CD4-positive, alpha-beta T cell treated with Interleukin-15 for 1 hour (primary cell): ENCODE measurements at regions not wholly inside any gene's neighbourhood (a gene's known extent, or its start where the extent isn't known, plus 50 kb on each side); places are given as distances from the start of the nearest gene placed in this dataset.

ENCODE experiments used
- DNase-seq: peaks from one replicate; pipeline ENCODE4 v3.0.0-alpha.2; 2020

- DNase-seq = no peak
These were observed 102.0 kb downstream of the VPREB1 start for GRCh38 chr22:22346401-22347107.

- DNase-seq = no peak
These were observed 103.7 kb downstream of the VPREB1 start for GRCh38 chr22:22348127-22348814.

- DNase-seq = no peak
These were observed 104.3 kb downstream of the VPREB1 start for GRCh38 chr22:22348815-22349454.

GRCh38 chr22:22349455-22349836, 104.9 kb downstream of the VPREB1 start:
- no peak for DNase-seq

GRCh38 chr22:22351366-22351765, 106.8 kb downstream of the VPREB1 start:
- no peak for DNase-seq

GRCh38 chr22:22352371-22352999, 107.9 kb downstream of the VPREB1 start:
- DNase-seq = no peak

GRCh38 chr22:22355096-22355834, 110.7 kb downstream of the VPREB1 start:
- no peak for DNase-seq

GRCh38 chr22:22357024-22357883, 112.7 kb downstream of the VPREB1 start:
- peak; percentile 80 for DNase-seq

- DNase-seq = no peak
These were observed 113.6 kb downstream of the VPREB1 start for GRCh38 chr22:22358152-22358551.

GRCh38 chr22:22358686-22359085, 114.1 kb downstream of the VPREB1 start:
- no peak for DNase-seq

- DNase-seq = no peak
These were observed 114.9 kb downstream of the VPREB1 start for GRCh38 chr22:22359465-22359864.

GRCh38 chr22:22360014-22360413, 115.4 kb downstream of the VPREB1 start:
- DNase-seq = no peak

- DNase-seq = no peak
These were observed 117.7 kb downstream of the VPREB1 start for GRCh38 chr22:22362311-22362710.

- no peak for DNase-seq
These were observed 118.3 kb downstream of the VPREB1 start for GRCh38 chr22:22362936-22363335.

GRCh38 chr22:22364207-22364606, 119.6 kb downstream of the VPREB1 start:
- DNase-seq = no peak

GRCh38 chr22:22366537-22366936, 122.0 kb downstream of the VPREB1 start:
- DNase-seq = no peak

- no peak for DNase-seq
These were observed 123.9 kb downstream of the VPREB1 start for GRCh38 chr22:22368516-22368915.

- peak; percentile 62 for DNase-seq
These were observed 124.8 kb downstream of the VPREB1 start for GRCh38 chr22:22369219-22369963.

- DNase-seq = no peak
These were observed 125.3 kb downstream of the VPREB1 start for GRCh38 chr22:22369964-22370270.

GRCh38 chr22:22371031-22371541, 126.5 kb downstream of the VPREB1 start:
- DNase-seq = no peak

- DNase-seq = no peak
These were observed 127.5 kb downstream of the VPREB1 start for GRCh38 chr22:22372086-22372485.
